Muscle layer of duodenum (tissue), 2 donors: ENCODE measurements at regions not wholly inside any gene's neighbourhood (a gene's known extent, or its start where the extent isn't known, plus 50 kb on each side); places are given as distances from the start of the nearest gene placed in this dataset.

ENCODE experiments used
- H3K27ac ChIP-seq: one replicate; pipeline ENCODE4 v1.7.0; 2013; ENCODE audit warnings: mild to moderate bottlenecking, low read length
- H3K27me3 ChIP-seq: one replicate; pipeline ENCODE4 v1.7.0; 2013; ENCODE audit warnings: low read depth, mild to moderate bottlenecking, control low read depth, low read length
- H3K36me3 ChIP-seq, 2 donors: one replicate each; pipeline ENCODE4 v1.7.0; 2013; ENCODE audit warnings: low read length in 2 of 2, control low read depth in 1 of 2, mild to moderate bottlenecking in 1 of 2; ENCODE audit not compliant: insufficient read depth in 2 of 2, control insufficient read depth in 1 of 2
- H3K4me1 ChIP-seq, 2 donors: one replicate each; pipeline ENCODE4 v1.7.0; 2013; ENCODE audit warnings: low read length in 2 of 2, mild to moderate bottlenecking in 2 of 2, control low read depth in 1 of 2, moderate library complexity in 1 of 2; ENCODE audit not compliant: insufficient read depth in 2 of 2, control insufficient read depth in 1 of 2
- H3K4me3 ChIP-seq, 2 donors: one replicate each; pipeline ENCODE4 v1.7.0; 2013; ENCODE audit warnings: low read length in 2 of 2, low read depth in 1 of 2, mild to moderate bottlenecking in 1 of 2
- H3K9me3 ChIP-seq, 2 donors: one replicate each; pipeline ENCODE4 v1.7.0; 2013; ENCODE audit warnings: low read length in 2 of 2, control low read depth in 1 of 2, mild to moderate bottlenecking in 1 of 2; ENCODE audit not compliant: control insufficient read depth in 1 of 2
- donor health status: healthy.

DNA sequence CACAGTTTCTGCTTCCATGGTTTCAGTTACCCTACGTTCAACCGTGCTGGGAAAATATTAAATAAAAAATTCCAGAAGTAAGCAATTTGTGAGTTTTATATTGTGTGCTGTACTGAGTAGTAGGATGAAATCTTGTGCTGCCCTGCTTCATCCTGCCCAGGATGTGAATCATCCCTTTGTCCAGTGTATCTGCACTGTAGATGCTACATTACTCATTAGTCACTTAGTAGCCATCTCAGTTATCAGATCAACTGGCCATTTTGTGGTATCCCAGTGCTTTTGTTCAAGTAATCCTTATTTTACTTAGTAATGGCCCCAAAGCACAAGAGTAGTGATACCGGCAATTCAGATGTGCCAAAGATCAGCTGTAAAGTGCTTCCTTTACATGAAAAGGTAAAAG, 97.9 kb downstream of the COX18 start:
- H3K4me3 ChIP-seq: no peak overlapping the region
- H3K36me3 ChIP-seq: no peaks in the 10 kb centered on the region
- H3K9me3 ChIP-seq: peaks cover 0 to 4% of the 10 kb centered on the region in 2 donors
- H3K27me3 ChIP-seq: no peaks in the 10 kb centered on the region
- H3K27ac ChIP-seq: no peak overlapping the region
- peaks cover 0 to 7% of the 10 kb centered on the region in 2 donors for H3K4me1 ChIP-seq

DNA sequence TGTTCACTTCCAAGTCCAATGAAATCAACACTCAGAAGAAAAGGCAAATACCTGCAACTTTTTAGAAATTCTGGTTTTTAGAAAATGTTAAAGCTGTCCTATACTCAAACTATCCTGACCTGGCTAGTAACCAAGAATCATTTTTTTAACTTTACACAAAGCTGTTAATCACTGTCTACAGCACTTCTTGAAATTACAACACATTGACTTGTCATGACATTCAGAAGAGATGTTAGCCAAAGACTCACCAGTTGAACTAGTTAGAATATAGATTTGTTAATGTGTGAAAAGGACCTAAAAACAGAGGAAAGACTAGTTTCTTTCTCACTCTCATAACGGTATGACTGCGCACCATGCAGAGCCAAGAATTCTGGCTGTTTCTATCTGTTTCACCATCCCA, 98.8 kb downstream of the COX18 start:
- Histone ChIP-seq H3K36me3 (no peaks in the 10 kb centered on the region), H3K4me1 (peaks cover 0 to 7% of the 10 kb centered on the region in 2 donors), H3K27ac (no peak overlapping the region), H3K27me3 (no peaks in the 10 kb centered on the region), H3K9me3 (peaks cover 0 to 4% of the 10 kb centered on the region in 2 donors), H3K4me3 (no peak overlapping the region)

DNA sequence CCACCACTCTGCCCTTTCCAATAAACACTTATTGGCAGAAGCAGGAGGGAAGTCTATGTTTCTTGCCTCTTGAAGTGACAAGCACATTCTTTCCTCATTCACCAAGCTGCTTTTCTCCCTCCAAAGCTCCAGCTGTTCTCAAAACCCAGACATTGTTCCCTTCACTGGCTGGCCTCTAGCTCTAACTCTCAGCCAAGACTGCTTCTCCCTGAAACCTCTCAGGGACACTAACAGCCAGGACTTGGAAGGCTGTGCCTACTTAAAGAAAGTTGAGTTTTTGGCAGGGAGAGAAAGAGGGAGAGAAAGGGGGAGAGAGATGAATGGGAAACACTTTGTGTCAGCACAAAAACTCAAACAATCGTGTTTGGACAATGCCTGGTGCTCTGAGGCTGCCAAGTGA, 99.5 kb downstream of the COX18 start:
- H3K27ac ChIP-seq: no peak overlapping the region
- H3K4me3 ChIP-seq: no peak overlapping the region
- H3K9me3 ChIP-seq: peaks cover 0 to 4% of the 10 kb centered on the region in 2 donors
- H3K36me3 ChIP-seq: no peaks in the 10 kb centered on the region
- no peaks in the 10 kb centered on the region for H3K27me3 ChIP-seq
- peaks cover 0 to 3% of the 10 kb centered on the region in 2 donors for H3K4me1 ChIP-seq

DNA sequence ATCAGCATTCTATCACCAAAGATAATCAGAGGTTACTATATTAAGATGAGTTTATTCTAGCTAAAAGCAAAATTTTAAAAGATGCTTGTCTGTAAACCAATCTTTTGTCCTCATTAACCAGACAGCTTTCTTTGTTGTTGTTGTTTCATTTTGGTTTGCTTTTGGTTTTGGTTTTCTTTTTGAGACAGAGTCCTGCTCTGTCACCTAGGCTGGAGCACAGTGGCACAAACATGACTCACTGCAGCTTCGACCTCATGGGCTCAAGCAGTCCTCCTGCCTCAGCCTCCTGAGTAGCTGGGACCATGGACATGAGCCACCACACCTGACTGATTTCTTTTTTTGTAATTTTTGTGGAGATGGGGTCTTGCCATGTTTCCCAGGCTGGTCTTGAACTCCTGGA, 102.9 kb downstream of the COX18 start:
- Histone ChIP-seq H3K9me3 (no peaks in the 10 kb centered on the region), H3K4me1 (no peaks in the 10 kb centered on the region), H3K27me3 (no peaks in the 10 kb centered on the region), H3K4me3 (no peak overlapping the region), H3K36me3 (no peaks in the 10 kb centered on the region), H3K27ac (no peak overlapping the region)

DNA sequence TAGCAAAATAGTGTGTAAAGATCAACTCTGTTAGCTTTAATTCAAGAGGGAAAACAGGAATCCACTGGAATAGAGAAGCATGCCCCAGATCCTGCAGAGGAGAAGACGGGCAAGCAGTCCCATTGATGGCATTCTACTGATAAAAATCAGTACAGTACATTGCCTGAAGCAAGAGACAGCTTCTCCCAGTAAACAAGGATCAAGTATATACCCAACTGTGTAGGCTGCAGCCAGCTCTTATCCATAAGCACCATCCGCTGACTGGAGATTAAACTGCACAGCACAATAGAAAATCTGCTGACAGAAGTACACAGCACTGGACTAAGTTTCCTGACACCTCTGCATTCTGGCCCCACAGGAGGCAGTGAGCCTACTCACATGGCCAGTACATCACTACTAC, 110.1 kb downstream of the COX18 start:
- no peaks in the 10 kb centered on the region for H3K36me3 ChIP-seq
- no peak overlapping the region for H3K4me3 ChIP-seq
- no peaks in the 10 kb centered on the region for H3K4me1 ChIP-seq
- no peaks in the 10 kb centered on the region for H3K27me3 ChIP-seq
- no peak overlapping the region for H3K27ac ChIP-seq
- peaks cover 0 to 6% of the 10 kb centered on the region in 2 donors for H3K9me3 ChIP-seq

DNA sequence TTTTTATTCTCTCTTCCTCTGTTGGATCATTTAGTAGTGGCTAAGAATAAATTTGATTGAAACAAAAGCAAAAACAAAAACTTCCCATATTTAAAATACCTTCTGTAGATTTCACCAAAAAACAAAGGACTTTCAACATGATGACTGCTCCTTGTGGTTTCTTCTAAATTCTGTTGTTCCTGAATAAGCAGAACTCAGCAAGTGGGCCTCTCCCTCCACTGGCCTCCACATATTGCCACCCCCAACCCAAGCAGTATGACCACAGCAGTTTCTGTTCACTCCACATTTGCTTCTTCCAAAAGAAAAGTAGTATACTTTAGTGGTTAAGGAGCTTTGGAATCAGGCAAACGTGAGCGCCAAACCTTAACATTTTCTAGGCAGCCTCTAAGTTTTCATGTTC, 114.7 kb downstream of the COX18 start:
- no peaks in the 10 kb centered on the region for H3K36me3 ChIP-seq
- H3K4me3 ChIP-seq: no peak overlapping the region
- H3K27ac ChIP-seq: no peak overlapping the region
- H3K9me3 ChIP-seq: peaks cover 0 to 6% of the 10 kb centered on the region in 2 donors
- H3K4me1 ChIP-seq: no peaks in the 10 kb centered on the region
- no peaks in the 10 kb centered on the region for H3K27me3 ChIP-seq

DNA sequence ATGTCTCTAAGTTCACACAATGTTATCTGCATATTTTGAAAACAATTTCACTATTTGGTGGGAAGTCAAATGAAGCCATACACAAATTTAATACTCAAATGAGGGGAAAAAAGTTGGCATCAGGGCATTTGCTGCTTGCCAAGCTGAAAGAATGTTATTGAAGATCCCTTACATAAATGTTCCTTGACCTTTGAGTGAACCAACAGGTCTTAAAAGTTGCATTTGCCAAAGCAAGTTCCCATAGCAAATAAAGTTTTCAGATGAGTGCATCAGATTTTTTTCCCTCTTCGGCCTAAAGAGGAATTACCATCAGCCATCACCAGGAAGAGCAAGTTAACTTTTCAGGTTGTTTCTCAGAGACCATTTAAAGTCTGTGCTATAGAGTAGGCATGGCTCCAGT, 115.9 kb downstream of the COX18 start:
- no peaks in the 10 kb centered on the region for H3K9me3 ChIP-seq
- H3K4me1 ChIP-seq: no peaks in the 10 kb centered on the region
- no peak overlapping the region for H3K27ac ChIP-seq
- H3K4me3 ChIP-seq: no peak overlapping the region
- H3K27me3 ChIP-seq: no peaks in the 10 kb centered on the region
- H3K36me3 ChIP-seq: no peaks in the 10 kb centered on the region

DNA sequence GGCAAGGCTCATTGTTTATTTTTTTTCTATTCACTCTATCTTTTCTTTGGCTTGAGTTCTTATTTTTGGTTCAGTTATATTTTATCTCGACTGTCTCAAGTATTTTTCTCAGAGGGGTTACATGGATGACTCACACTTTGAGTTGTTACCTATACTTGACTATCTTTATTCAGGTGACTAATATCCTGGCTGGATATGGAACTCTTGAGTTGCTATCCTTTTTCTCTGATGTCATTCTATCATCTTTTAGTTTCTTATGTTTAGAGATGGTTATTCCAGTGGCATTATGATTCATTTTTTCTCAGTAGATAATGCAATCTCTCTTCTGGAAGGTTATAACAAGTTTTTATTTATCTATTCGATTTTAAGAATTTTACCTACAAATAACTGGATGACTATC, 117.9 kb downstream of the COX18 start:
- Histone ChIP-seq H3K27ac (no peak overlapping the region), H3K4me3 (no peak overlapping the region), H3K4me1 (no peaks in the 10 kb centered on the region), H3K27me3 (no peaks in the 10 kb centered on the region), H3K9me3 (no peaks in the 10 kb centered on the region), H3K36me3 (no peaks in the 10 kb centered on the region)

DNA sequence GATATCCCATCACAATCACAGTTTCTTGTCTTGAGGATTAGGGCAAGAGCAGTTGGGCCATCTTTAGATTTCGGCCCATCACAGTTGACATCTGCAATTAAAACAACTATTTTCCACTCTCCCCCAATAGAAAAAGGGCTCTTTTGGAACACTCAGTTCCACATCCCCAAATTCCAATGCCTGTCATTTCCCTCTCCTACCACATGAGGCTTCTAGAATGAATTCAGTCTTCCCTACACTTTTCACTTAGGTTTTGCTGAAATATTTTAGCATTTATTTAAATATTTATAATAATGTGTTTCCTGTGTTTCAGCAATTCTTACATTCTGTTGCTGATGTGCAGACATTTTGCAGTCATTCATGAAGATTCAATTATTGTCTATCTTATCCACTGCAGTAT, 118.4 kb downstream of the COX18 start:
- Histone ChIP-seq H3K4me1 (no peaks in the 10 kb centered on the region), H3K27me3 (no peaks in the 10 kb centered on the region), H3K9me3 (no peaks in the 10 kb centered on the region), H3K4me3 (no peak overlapping the region), H3K27ac (no peak overlapping the region), H3K36me3 (no peaks in the 10 kb centered on the region)

DNA sequence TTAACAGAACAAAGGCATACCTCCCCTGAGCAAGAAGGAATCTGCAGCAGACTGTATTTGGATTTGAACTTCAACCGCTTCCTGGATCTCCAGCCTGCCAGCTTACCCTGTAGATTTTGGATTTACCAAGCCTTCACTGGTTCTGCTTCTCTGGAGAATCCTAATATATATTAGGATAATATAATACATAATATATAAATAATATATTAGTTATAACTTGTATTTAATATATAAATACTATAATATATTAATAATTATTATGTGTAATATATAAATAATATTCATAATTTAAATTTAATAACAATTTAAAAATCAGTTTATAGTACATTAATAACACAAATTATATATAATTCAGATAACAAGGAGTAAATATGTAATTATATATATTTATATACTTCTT, 121.4 kb downstream of the COX18 start:
- no peak overlapping the region for H3K27ac ChIP-seq
- H3K4me3 ChIP-seq: no peak overlapping the region
- no peaks in the 10 kb centered on the region for H3K4me1 ChIP-seq
- no peaks in the 10 kb centered on the region for H3K9me3 ChIP-seq
- no peaks in the 10 kb centered on the region for H3K36me3 ChIP-seq
- no peaks in the 10 kb centered on the region for H3K27me3 ChIP-seq

DNA sequence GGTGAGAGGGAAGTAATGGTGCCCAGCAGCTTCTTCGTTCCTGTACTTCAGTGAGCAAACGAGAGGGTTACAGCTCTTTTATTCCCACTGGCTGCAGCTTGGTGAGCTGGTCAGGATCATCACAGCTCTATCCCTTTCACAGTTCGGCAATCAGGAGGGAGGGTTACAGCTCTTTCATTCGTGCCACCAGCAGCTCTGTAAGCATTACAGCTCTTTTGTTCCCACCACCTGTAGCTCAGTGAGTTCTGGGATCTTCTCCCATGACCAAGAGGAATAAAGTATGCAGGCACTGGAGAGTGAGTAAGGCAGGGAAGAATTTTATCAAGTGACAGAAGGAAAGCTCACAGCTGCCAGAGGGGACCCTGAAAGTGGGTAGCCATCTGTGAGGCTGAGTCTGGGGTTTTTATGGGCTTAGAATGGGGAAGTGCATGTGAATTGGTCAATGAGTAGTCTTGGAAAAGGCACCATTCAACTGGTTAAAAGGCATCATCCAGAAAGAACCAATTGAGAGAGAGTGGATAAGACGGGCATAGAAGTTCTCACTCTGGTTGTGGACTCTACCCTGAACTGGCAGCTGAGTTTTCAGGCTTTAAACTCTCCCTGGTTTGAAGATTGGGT, 123.7 kb downstream of the COX18 start:
- no peaks in the 10 kb centered on the region for H3K4me1 ChIP-seq
- H3K27me3 ChIP-seq: no peaks in the 10 kb centered on the region
- H3K4me3 ChIP-seq: no peak overlapping the region
- no peaks in the 10 kb centered on the region for H3K9me3 ChIP-seq
- H3K27ac ChIP-seq: no peak overlapping the region
- H3K36me3 ChIP-seq: no peaks in the 10 kb centered on the region

DNA sequence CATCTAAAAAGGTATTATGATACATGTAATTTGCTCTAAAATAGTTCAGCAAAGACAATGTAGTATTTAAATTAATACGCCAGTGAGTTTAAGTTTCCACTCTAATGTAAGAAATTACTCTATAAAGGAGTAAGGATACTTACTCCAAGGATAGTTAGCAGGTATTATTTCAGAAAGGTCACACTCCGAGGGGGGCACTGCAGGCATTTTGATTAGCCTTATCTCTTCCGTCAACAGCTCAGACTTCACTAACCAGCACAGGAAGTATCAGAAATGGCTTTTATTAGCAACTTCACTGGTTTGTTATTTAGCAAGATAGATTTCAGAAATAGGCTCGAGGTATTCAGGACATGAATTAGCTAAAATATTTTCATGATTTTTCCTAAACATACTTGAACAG, 127.0 kb downstream of the COX18 start:
- H3K27me3 ChIP-seq: no peaks in the 10 kb centered on the region
- no peak overlapping the region for H3K27ac ChIP-seq
- H3K9me3 ChIP-seq: no peaks in the 10 kb centered on the region
- H3K4me3 ChIP-seq: no peak overlapping the region
- no peaks in the 10 kb centered on the region for H3K36me3 ChIP-seq
- no peaks in the 10 kb centered on the region for H3K4me1 ChIP-seq
